Thyroid gland (tissue), 4 donors: ENCODE measurements at regions not wholly inside any gene's neighbourhood (a gene's known extent, or its start where the extent isn't known, plus 50 kb on each side); places are given as distances from the start of the nearest gene placed in this dataset.

Source experiments
- DNase-seq, 2 donors: peaks; one replicate each; pipeline ENCODE4 v3.0.0-alpha.2; 2019
- H3K27ac ChIP-seq, 3 donors: fragments of 200-600 bp; sonication (generic); 1 replicate in 2 of 3; 2 replicates in 1 of 3; pipeline ENCODE4 v1.5.1; 2016 to 2019; ENCODE audit warnings: mild to moderate bottlenecking in 1 of 3, moderate library complexity in 1 of 3
- H3K27me3 ChIP-seq: fragments of 200-600 bp; sonication (generic); one replicate; pipeline ENCODE4 v1.5.1; 2019
- H3K36me3 ChIP-seq, 2 donors: fragments of 200-600 bp; sonication (generic); one replicate each; pipeline ENCODE4 v1.5.1; 2016 to 2019
- H3K4me1 ChIP-seq, 2 donors: fragments of 200-600 bp; sonication (generic); one replicate each; pipeline ENCODE4 v1.5.1; 2017 to 2019
- H3K4me3 ChIP-seq, 3 donors: fragments of 200-600 bp; sonication (generic); replicated peaks in 1 of 3; 1 replicate in 2 of 3; 2 replicates in 1 of 3; pipeline ENCODE4 v1.5.1; 2016; ENCODE audit warnings: mild to moderate bottlenecking in 1 of 3
- H3K9me3 ChIP-seq: fragments of 200-600 bp; sonication (generic); one replicate; pipeline ENCODE4 v1.5.1; 2017
- POLR2A ChIP-seq, 2 donors: fragments of 450-650 bp; IDR thresholded peaks; one replicate each; pipeline ENCODE4 v1.6.1; 2017; ENCODE audit warnings: antibody characterized with exemption in 2 of 2, mild to moderate bottlenecking in 2 of 2, moderate library complexity in 1 of 2
- WGBS, 2 donors: methylation state at CpG; one replicate each; pipeline ENCODE4 v1.1.5; 2017; 5-methylcytosine and 5-hydroxymethylcytosine counted together
- intact Hi-C: fragments of 100-400 bp; cut with DNase I; formaldehyde crosslinking; loops from one replicate; pipeline ENCODE4 v1.15.1; 2023
- TF ChIP-seq, protein P1 (sequence below), 6 experiments: fragments of 200-600 bp in 3 of 6; fragments of 450-650 bp in 3 of 6; sonication (generic) in 3 of 6; IDR thresholded peaks; one replicate each; pipeline ENCODE4 v1.5.1; 2016 to 2019; ENCODE audit warnings: antibody characterized with exemption in 6 of 6, mild to moderate bottlenecking in 2 of 6, inconsistent platforms in 1 of 6, moderate library complexity in 1 of 6

DNA sequence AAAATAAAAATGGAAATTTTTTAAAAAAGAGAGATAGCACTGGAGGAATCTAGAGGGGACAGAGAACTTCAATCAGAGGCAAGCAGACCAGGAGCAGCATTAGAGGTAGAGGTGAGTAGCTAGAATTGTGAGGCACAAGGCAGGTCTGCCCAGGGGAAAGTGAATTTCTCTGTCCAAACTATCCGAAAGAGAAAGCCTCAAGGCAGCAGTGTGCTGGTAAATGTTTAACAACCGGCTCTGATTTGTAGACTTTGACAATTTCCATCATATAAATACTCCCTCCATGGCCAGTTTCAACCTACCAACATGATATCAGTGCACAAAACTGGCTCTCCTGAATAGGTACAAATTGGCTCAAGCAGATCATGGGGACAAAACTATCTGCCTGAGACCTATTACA lies 160.6 kb upstream of the EGLN3 start:
- TF ChIP-seq, protein P1, sequence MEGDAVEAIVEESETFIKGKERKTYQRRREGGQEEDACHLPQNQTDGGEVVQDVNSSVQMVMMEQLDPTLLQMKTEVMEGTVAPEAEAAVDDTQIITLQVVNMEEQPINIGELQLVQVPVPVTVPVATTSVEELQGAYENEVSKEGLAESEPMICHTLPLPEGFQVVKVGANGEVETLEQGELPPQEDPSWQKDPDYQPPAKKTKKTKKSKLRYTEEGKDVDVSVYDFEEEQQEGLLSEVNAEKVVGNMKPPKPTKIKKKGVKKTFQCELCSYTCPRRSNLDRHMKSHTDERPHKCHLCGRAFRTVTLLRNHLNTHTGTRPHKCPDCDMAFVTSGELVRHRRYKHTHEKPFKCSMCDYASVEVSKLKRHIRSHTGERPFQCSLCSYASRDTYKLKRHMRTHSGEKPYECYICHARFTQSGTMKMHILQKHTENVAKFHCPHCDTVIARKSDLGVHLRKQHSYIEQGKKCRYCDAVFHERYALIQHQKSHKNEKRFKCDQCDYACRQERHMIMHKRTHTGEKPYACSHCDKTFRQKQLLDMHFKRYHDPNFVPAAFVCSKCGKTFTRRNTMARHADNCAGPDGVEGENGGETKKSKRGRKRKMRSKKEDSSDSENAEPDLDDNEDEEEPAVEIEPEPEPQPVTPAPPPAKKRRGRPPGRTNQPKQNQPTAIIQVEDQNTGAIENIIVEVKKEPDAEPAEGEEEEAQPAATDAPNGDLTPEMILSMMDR (IDR thresholded peaks at IDR 0.05), result no peak
- no peak for TF ChIP-seq POLR2A (IDR thresholded peaks at IDR 0.05)
- intact Hi-C loops, result no loop called here
- peaks cover 0 to 7% of the 10 kb centered on the region in 2 donors for H3K4me1 ChIP-seq
- no peaks in the 10 kb centered on the region for H3K27me3 ChIP-seq
- 82 to 98% methylated on average over 2 of the region's 2 CpGs for WGBS, 2 donors
- H3K4me3 ChIP-seq, result no peak overlapping the region
- no peaks in the 10 kb centered on the region for H3K36me3 ChIP-seq
- H3K27ac ChIP-seq, result no peak overlapping the region
- DNase-seq, result no peak
- H3K9me3 ChIP-seq, result no peaks in the 10 kb centered on the region

DNA sequence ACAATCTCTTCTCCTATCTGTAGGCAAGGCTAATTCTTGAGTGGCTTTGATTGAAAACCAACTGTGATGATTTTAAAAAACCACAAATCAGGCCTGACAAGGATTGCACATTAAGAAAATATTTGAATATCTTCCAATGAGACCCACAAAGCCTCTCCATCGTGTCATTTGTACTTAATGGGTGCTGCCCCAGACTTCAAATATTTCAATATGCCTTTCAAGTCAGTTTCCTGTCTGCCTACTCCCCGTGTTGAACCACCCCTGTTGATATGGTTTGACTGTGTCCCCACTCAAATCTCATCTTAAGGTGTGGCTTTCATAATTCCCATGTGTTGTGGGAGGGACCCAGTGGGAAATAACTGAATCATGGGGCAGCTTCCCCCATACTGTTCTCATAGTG lies 159.7 kb upstream of the EGLN3 start:
- Histone ChIP-seq H3K4me1 (peaks cover 0 to 7% of the 10 kb centered on the region in 2 donors), H3K36me3 (no peaks in the 10 kb centered on the region), H3K27me3 (no peaks in the 10 kb centered on the region), H3K4me3 (no peak overlapping the region), H3K9me3 (no peaks in the 10 kb centered on the region), H3K27ac (no peak overlapping the region)
- 65 to 93% methylated on average over 2 of the region's 2 CpGs for WGBS, 2 donors
- DNase-seq, result no peak
- TF ChIP-seq POLR2A (IDR thresholded peaks at IDR 0.05), result no peak
- TF ChIP-seq, protein P1 (IDR thresholded peaks at IDR 0.05), result no peak
- intact Hi-C loops, result no loop called here

DNA sequence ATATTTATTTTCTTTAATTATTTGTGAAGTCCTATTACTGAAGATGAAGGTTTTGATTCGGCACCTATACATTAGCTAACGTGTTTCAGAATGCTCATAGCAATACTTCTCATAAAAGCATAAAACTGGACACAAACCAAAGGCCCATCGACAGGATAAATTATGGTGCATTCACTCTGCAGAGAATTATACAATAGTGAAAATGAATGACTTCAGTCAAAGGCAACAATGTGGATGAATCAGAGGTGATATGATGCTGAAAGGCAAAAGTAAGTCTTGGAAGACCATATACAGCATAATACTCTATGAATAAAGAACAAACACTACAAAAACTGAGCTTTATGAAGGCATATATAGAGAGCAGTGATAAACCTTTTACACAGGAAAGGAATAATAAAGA lies 156.6 kb upstream of the EGLN3 start:
- Histone ChIP-seq H3K4me1 (no peaks in the 10 kb centered on the region), H3K9me3 (no peaks in the 10 kb centered on the region), H3K4me3 (no peak overlapping the region), H3K36me3 (no peaks in the 10 kb centered on the region), H3K27ac (no peak overlapping the region), H3K27me3 (no peaks in the 10 kb centered on the region)
- DNase-seq, result no peak
- no peak for TF ChIP-seq POLR2A (IDR thresholded peaks at IDR 0.05)
- intact Hi-C loops, result no loop called here
- 96 to 97% methylated on average over 3 of the region's 3 CpGs for WGBS, 2 donors

DNA sequence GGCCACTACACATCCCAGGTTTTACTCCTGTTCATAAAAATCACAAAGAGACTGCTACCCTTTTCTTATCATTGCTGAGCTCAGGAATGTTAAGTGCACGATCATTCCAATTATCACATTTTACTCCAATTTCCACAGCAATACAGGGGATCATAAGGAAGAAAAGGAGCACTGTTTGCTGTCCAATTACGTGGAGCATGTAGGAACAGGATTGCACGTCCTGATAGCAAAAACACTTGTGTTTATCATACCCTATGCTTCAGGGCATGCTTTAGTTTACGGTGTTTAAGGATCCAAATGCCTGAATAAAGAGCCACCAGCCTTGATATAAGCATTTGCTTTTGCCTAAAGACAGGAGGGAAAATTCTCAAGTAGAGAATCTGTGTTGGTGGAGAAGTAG lies 155.4 kb upstream of the EGLN3 start:
- Histone ChIP-seq H3K4me1 (no peaks in the 10 kb centered on the region), H3K4me3 (no peak overlapping the region), H3K9me3 (no peaks in the 10 kb centered on the region), H3K27ac (no peak overlapping the region), H3K27me3 (no peaks in the 10 kb centered on the region), H3K36me3 (no peaks in the 10 kb centered on the region)
- intact Hi-C loops, result no loop called here
- 77 to 86% methylated on average over 4 of the region's 4 CpGs for WGBS, 2 donors
- no peak for TF ChIP-seq POLR2A (IDR thresholded peaks at IDR 0.05)
- TF ChIP-seq, protein P1 (IDR thresholded peaks at IDR 0.05), result no peak
- no peak for DNase-seq

DNA sequence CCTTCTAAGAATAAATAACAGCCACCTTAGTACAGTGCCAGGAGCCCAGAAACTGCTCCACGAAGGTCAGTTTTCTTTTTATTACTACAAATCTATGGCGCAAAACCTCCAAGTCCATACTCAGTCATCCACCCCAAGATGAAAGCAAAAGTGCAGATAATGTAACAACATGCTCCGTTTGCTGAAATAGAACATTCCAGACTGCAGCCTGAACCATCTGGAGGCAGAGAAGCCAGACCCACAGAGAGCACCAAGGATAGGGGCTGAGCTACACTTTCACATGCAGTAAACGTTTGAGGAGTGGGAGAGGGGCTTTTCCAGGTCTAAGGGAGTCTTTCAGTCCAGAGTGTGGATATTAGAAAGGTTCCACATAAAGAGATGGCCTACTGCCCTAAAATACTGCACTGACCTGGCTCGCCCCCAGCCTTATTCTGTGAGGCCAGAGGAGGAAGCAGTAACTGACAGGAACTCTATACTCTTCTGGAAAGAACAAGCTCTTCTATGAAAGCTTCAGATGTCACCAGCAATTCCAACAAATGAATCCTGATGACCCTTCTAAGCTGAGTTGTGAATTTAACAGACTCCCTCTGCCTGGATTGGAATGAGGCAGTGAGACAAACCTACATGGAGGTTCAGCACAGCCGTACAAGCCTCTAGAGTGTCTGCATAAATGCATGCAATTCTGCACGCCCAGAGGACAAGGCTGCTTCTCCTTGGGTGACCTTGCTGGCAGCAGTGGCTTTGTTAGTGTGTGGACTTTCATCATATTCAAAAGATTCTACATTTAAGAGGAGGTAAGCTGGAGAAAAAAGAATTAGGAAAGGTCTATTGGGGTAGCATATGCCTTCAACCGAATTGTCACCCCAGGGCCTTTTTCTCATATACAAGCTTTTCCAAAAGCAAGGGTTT lies 153.9 kb upstream of the EGLN3 start:
- no peak for TF ChIP-seq POLR2A (IDR thresholded peaks at IDR 0.05)
- TF ChIP-seq, protein P1 (IDR thresholded peaks at IDR 0.05), result no peak
- Histone ChIP-seq H3K4me1 (no peaks in the 10 kb centered on the region), H3K27me3 (no peaks in the 10 kb centered on the region), H3K27ac (no peak overlapping the region), H3K9me3 (no peaks in the 10 kb centered on the region), H3K36me3 (no peaks in the 10 kb centered on the region), H3K4me3 (no peak overlapping the region)
- DNase-seq, result no peak
- intact Hi-C loops, result no loop called here
- WGBS, 2 donors, result 86 to 90% methylated on average over 8 of the region's 8 CpGs
